ENCODE measurements at regions not wholly inside any gene's neighbourhood (a gene's known extent, or its start where the extent isn't known, plus 50 kb on each side); places are given as distances from the start of the nearest gene placed in this dataset.
"Not testable (repeated sequence)": the region's sequence is repeated elsewhere in the genome, so short reads cannot be mapped to it uniquely, and the experiment has no call there.

DNA sequence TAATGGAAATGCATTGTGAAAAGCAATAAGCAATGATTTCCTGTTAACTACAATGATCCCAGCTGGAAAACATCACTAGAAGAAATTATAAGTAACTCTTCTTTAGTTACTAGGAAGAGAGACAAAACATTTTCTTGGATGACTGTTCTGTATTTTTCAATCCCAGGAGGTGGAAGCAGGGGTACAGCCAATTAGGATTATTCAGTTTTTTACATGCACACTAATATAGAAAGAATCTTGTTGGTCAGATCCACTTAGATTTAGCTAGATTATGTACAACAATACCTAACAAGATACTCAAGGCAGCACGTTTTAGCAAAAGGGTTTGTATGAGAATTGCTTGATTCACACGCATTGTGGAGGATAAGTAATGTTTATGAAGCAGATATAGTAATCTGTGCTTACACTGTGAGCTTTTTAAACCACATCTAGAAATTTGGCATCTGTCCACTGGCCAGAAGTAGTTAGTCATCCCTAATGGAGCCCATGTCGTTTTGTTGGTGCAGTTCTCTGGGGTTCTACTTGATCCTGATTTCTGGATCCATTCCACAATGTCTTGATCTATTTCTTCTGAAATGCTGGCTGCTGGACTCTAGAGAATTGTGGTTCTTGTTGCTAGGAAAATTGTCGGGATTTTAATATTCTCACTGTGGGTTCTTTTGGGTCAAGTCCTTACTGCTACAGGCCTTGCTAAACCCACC is 199.7 kb downstream of the ADCYAP1 start:
- DNase-seq (ENCODE audit: low read depth in 2 of 2): peak; percentile 30 to 48

DNA sequence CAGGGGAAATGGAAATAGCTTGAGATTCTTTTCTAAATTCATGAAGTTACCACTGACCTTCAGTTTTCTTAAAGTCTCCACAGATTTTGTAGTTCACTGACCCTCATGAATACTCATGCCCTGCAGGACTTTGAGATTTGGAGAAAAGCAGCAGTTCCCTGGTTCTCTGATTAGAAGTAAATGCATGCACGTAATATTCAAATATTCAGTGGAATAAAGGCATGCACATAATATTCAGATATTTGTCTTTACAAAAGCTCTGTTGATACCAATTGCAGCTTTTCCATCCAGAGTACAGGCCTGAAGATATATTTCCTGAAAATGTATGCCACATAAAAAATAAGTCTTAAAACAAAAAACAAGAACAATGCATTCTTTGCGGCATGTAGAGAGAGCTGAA is 219.8 kb downstream of the ADCYAP1 start:
- DNase-seq (ENCODE audit: low read depth in 2 of 2): no peak

DNA sequence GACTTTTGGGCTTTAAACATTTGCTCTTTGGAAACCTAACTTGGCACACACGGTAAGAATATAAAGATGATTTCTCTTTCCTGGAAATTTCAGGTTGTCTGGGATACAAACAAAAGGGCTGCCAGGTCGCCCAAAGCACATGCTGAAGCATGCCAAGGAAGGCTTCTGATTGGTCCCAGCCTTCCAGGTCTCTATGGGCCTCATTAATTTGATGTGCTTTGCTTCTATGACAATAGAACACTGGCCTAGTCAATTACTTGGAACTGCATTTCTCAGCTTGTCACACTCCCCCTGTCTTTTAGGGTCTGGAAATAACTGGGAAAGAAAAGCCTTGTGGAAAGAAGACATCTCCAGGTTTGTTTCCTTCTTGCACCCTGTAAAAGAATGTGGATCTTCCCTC is 228.9 kb downstream of the ADCYAP1 start:
- DNase-seq (ENCODE audit: low read depth in 2 of 2): no peak

DNA sequence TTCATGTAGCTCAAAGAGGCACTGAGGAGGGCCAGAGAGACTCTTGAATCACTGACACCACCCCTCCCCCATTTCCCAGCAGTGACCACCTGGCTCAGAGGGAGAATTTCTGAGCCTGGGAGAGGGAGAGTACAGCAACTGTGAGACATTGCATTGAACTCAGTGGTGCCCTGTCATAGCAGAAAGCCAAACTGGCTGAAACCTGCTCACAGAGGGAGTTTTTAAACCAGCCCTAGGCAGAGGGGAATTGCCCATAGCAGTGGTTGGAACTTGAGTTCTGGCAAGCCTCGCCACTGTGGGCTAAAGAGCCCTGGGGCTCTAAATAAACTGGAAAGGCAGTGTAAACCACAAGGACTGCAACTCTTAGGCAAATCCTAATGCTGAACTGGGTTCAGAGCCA is 243.1 kb downstream of the ADCYAP1 start:
- no peak for DNase-seq (ENCODE audit: low read depth in 2 of 2)

DNA sequence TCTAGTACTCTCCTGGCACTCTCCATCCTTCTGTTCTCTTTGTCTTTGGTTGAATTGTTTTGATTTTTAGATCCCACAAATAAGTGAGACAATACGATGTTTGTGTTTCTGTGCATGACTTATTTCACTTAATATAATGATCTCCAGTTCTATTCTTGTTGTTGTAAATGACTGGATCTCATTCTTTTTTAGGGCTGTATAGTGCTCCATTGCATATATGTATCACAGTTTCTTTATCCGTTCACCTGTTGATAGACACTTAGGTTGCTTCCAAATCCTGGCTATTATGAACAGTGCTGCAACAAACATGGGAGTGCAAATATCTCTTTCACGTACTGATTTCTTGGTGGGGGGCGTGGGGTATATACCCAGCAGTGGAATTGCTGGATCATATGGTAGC is 245.0 kb downstream of the ADCYAP1 start:
- DNase-seq (ENCODE audit: low read depth in 2 of 2): no peak

DNA sequence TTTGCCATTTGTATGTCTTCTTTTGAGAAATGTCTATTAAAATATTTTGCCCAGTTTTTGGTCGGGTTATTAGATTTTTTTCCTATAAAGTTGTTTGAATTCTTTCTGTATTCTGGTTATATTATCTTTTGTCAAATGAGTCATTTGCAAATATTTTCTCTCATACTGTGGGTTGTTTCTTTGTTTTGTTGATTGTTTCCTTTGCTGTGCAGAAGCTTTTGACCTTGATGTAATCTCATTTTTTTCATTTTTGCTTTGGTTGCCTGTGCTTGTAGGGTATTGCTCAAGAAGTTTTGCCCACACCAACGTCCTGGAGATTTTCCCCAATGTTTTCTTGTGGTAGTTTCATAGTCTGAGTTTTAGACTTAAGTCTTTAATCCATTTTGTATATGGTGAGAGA is 245.7 kb downstream of the ADCYAP1 start:
- no peak for DNase-seq (ENCODE audit: low read depth in 2 of 2)

DNA sequence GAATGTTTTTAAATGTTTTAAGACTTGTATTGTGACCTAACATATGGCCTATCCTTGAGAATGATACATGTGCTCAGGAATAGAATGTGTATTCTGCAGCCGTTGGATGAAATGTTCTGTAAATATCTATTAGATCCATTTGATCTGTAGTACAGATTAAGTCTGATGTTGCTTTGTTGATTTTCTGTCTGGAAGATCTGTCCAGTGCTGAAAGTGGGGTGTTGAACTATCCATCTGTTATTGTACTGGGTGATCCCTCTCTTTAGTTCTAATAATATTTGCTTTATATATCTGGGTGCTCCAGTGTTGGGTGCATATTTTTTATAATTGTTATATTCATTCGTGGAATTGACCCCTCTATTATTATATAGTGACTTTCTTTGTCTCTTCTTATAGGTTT is 248.3 kb downstream of the ADCYAP1 start:
- DNase-seq (ENCODE audit: low read depth in 2 of 2): not testable (repeated sequence)

DNA sequence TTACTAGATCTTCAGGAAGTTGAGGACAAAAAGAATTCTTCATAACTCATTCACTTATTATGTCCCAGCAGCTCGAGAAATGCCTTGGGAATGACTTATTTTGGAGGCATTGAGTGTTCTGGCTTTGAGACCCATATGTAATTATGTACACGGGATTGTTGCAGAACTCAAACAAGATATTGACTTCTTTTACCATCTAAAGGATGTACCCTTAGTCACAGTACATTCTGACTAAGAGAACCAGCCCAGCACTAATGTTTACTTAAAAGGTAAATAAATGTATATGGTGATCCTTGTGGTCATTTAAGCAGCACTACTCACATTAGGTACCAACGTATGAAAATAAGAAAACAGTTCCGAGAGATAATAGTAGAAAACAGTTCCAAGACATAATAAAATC is 268.9 kb downstream of the ADCYAP1 start:
- no peak for DNase-seq (ENCODE audit: low read depth in 2 of 2)

DNA sequence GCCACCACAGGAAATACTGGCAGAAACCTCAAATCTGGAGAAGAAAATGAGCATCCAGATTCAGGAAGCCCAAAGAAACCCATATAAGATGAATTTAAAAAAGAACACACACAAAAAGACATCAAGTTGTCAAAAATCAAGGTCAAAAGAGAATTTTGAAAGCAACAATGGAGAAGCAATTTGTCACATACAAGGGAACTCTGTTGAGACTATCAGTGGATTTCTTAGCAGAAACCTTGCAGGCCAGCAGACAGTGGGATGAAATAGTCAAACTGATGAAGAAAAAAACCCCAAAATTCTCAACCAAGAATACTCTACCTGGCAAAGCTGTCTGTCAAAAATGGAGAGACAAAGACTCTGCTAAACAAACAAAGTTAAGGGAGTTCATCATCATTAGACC is 272.6 kb downstream of the ADCYAP1 start:
- no peak for DNase-seq (ENCODE audit: low read depth in 2 of 2)

DNA sequence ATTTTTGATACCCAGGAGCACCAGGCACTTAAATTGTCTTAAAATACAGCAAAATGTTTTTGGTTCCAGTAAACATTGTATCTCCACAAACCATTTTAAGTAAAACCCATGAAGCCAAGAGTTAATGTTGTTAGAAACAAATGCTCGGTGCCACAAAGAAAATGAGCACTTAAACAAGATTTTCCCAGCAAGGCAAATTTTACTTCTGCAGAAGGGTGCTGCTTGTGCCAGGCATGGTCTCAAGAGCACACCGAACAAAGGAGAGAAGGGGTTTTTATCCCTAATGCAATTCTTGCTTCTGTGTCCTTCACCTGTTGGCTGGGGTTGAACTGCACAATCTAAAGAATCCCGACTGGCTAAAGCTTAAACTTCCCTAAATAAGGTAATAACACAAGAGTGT is 286.7 kb downstream of the ADCYAP1 start:
- DNase-seq (ENCODE audit: low read depth in 2 of 2): no peak

DNA sequence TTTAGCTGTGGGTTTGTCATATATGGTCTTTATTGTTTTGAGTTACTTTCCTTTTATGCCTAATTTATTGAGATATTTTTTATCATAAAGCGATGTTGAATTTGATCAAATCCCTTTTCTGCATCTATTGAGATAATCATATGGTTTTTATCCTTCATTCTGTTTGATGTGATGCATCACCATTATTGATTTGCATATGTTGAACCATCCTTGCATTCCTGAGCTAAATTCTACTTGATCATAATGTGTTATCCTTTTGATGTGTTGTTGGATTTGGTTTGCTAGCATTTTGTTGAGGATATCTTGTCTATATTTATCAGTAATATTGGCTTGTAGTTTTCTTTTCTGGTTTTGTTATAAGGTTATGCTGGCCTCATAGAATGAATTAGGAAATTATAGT is 308.5 kb downstream of the ADCYAP1 start:
- no peak for DNase-seq (ENCODE audit: low read depth in 2 of 2)

DNA sequence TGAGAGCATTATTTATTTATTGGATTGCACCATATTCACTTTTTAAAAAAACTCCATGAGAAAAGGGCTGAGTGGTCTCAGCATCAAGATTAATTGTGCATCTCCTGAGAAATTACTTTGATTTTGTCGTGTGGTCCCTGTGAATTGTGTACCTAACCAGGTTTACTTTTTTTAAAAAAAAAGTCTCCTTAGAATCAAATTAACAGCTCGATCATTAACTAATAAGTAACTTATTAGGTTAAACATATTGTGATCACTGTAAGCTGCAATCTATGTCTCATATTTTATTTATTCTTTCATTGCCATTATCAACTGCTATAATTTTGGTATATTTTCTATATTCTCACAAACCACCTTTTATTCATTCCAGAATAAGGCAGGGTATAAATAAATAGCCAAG is 318.2 kb downstream of the ADCYAP1 start:
- no peak for DNase-seq (ENCODE audit: low read depth in 2 of 2)

DNA sequence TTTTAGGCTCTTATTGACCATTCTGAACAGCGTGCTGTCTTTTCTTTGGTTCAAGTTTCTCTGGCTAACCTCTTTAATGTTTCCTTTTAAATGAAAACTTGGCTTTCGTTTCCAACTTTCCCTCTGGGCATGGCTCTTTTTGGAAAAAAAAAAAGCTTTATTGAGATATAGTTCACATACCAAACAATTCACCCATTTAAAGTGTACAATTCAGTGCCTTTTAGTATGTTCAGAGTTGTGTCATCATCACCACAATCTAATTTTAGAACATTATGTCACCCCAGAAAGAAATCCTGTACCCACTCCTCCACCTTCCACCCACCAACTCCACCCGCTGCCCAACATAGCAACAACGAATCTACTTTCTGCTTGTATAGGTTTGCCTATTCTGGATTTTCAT is 322.4 kb downstream of the ADCYAP1 start:
- DNase-seq (ENCODE audit: low read depth in 2 of 2): no peak

DNA sequence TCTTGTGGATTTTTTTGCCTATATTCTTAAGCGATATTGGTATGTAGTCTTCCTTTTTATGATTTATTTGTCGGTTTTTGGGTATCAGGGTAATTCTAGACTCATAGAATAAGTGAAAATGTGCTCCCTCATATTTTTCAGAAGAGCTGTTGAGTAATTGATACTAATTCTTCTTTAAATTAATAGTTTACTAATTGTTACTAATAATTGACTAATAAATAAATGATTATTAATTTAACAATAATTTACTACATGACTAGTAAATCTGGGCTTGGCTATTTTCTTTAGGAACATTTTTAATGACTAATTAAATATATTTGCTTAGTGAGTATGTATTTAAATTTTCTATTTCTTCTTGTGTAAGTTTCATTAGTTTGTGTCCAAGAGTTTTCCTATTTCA is 325.0 kb downstream of the ADCYAP1 start:
- DNase-seq (ENCODE audit: low read depth in 2 of 2): no peak

DNA sequence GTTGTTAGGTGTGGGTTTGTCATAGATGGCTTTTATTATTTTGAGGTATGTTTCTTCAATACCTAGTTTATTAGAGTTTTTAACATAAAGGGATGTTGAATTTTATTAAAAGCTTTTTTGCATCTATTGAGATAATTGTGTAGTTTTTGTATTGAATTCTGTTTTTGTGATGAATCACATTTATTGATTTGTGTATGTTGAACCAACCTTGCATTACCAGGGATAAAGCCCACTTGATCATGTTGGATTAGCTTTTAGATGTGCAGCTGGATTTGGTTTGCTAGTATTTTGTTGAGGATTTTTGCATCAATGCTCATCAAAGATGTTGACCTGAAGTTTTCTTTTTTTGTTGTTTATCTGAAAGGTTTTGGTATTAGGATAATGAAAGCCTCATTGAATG is 328.2 kb downstream of the ADCYAP1 start:
- DNase-seq (ENCODE audit: low read depth in 2 of 2): no peak

DNA sequence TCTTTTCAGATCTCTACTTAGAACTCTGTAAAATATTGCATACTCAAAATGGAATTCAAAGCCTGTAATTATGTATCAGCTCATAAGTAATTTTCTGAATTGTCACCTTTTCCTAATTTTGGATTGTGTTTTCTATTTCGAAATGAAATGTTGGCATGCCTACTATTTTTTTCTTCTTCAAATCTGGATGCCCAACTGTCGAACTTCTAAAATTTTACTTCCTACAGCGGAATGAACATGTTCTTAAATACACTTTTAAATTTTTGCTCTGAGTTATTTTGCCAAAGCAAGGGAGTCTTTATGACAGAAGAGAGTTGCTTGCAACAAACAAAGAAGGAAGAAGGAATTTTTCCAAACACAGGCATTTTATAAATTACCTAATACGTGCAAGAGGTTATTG is 336.0 kb downstream of the ADCYAP1 start:
- DNase-seq (ENCODE audit: low read depth in 2 of 2): no peak

DNA sequence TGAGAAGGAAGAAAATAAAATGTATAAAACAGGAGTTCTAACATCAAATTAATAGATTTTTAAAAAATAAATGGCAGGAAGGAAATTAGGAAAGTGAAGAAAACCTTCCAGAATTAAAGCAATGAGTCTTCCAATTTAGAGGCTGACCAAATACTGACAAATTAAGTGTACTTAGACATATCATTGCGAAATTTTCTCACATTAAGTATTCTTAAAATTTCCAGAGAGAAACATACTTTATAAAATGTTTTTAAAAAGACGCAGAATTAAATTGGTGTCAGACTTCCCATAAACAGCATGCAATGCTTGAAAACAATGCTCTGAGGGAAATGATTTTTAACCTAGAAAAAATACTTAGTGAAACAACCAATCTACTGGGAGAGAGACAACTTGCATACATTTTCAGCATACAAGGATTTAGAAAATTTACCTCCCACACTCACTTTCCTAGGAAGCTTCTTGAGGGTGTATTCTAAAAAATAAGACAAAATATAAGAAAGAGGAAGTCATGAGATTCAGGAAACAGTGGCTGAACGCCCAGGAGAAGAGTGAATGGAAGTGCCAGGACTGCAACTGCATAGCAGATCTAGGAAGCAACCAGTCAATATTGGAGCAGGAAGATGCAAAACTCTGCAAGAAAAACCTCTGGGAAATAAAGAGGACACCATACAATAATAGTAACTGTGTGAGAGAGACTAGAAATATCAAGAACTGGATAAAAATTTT is 339.9 kb downstream of the ADCYAP1 start:
- no peak for DNase-seq (ENCODE audit: low read depth in 2 of 2)

DNA sequence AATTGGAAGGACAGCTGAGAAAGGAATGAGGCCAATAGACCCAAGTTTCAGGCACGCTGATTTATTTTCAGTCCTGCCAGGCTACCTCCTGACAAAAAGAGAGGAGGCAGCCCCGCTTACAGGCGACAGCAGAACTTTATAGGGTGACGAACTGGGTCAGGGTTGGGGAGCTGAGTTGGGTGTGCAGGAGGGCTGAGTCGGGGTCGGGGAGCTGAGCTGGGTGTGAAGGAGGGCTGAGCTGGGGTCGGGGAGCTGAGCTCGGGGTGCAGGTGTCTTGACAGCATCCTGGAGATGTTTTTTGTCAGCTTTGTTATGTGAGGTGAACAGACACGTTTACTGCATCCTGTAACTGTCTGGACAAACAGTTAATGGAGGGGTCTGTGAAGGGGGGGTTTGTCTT is 342.2 kb downstream of the ADCYAP1 start:
- DNase-seq (ENCODE audit: low read depth in 2 of 2): no peak

DNA sequence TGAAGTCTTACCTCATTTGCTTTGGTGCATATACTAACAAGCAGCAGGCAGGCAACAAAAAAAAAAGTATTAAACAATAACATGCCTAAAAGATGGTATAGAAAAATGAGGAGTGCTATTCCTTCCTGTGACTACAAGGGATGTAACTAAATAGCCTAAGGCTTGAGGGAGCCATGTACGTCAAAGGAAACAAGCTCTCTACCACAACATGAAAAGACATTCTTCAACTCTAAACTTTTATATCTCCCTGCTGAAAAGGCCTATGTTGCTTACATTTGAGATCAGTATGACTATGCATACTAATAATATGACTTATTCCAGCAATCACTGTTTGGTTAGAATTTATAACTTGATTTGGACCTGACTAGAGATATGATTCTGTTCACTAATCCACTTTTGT is 347.9 kb downstream of the ADCYAP1 start:
- no peak for DNase-seq (ENCODE audit: low read depth in 2 of 2)

DNA sequence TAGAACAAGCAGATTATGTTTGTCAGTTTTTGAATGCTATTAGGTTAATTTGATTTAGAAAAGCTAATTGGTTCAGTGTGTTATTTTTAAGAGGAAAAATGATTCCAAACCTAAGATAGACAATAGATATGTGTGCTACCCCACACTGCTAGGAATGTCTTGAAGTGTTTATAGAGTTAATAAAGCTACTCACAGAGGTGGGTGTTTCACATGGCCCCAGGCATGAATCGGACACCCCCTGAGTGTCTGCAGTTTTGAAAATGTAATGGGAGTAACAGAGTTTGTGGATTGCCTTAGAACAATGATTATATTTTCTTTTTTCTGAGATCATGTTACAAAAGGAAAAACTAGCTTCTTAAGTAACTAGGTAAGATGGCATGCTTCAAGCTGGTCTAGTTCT is 348.3 kb downstream of the ADCYAP1 start:
- DNase-seq (ENCODE audit: low read depth in 2 of 2): no peak

DNA sequence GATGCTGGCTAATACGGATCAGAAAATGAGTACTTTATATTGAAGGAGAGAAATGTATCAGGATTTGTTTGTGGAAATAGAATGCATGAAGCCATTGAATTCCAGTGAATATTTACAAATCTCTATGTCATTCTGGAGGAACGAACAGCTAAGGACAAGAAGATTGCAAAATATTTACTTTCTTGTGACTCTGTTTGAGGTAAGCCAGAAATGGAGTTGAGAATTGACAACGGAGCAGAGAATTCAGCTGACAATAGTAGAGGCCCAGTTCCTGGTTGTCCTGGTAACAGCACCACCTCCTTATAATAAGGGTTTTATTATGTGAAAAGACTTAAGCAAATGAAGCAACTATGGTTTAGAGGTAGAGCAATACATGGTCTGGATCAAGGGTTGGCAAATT is 349.2 kb downstream of the ADCYAP1 start:
- no peak for DNase-seq (ENCODE audit: low read depth in 2 of 2)

DNA sequence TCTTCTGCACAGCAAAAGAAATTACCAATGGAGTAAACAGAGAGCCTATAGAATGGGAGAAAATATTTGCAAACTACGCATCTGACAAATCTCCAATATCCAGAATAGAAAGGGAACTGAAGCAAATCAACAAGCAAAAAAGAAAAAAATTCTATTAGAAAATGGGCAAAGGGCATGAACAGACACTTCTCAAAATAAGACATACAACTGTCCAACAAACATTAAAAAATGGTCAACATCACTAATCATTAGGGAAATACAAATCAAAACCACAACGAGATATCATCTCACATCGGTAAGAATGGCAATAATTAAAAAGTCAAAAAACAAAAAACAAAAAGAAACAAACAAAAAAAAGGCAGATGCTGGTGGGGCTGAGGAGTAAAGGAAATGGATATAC is 356.4 kb downstream of the ADCYAP1 start:
- DNase-seq (ENCODE audit: low read depth in 2 of 2): no peak

DNA sequence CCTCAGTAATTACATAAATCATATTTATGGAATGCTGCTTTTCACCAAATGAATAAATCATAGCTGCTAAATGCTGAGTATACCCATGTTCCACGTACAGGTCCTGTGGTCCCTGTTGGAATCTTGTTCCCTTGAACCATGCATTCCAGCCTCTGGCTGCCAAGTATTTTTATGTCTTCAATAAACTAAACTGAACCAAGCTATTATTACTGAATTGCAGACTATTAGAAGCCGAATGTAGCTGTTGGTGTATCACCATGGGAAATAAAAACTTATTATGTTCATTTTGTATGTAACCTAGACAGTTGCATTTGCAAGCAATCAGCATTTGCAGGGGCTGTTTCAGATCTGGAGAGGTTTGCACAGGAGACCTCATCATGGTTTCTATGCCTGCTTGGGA is 362.4 kb downstream of the ADCYAP1 start:
- no peak for DNase-seq (ENCODE audit: low read depth in 2 of 2)

DNA sequence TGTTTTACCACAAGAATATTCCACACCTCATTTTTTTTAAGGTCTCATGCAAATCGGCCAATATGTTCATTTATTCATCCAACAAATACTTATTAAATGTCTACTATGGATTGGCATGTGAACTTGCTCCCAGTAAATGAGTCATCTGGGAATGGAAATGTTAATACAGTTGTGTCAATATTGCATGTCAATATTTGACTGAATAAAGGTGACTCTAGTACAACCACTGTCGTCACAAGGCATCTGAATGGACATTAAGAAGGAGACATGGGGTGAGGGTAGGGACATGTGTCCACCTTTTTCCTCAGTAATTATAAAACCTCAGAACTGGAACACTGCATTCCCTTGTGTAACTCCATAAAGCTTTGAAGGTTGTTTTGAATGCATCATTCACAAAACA is 365.4 kb downstream of the ADCYAP1 start:
- no peak for DNase-seq (ENCODE audit: low read depth in 2 of 2)

Measured in fibroblast of skin of left biceps (primary cell).